Activated CD4-positive, alpha-beta T cell treated with anti-CD3 and anti-CD28 coated beads for 24 hours (primary cell): ENCODE measurements at regions not wholly inside any gene's neighbourhood (a gene's known extent, or its start where the extent isn't known, plus 50 kb on each side); places are given as distances from the start of the nearest gene placed in this dataset.
"Not testable (repeated sequence)": the region's sequence is repeated elsewhere in the genome, so short reads cannot be mapped to it uniquely, and the experiment has no call there.

Experiments used
- DNase-seq, 2 donors: peaks; one replicate each; pipeline ENCODE4 v3.0.0-alpha.2; 2020; ENCODE audit warnings: low read depth in 2 of 2

DNA sequence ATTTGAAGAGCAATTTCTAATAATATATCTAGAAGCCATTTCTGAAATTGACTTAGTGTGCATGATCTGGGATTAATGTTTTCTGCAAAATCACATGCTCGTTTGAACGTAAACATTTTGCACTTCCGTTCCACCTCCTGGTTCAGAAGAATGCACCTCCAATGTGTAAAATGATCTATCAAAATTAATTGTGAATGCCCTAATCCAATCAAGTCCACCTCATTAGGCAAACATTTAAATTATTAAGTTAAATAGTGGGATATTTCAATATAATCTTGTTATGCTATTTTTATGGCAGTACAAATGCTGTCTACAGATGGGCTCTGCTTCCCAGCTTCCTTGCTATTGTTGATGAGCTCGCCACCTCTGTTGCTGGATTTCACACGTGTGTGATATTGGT, 542.5 kb downstream of the INSC start:
- no peak for DNase-seq

- no peak for DNase-seq
Measured at GRCh38 chr11:15660496-15660895, 545.8 kb downstream of the INSC start.

- DNase-seq = no peak
Measured at GRCh38 chr11:15662285-15662684, 547.6 kb downstream of the INSC start.

DNA sequence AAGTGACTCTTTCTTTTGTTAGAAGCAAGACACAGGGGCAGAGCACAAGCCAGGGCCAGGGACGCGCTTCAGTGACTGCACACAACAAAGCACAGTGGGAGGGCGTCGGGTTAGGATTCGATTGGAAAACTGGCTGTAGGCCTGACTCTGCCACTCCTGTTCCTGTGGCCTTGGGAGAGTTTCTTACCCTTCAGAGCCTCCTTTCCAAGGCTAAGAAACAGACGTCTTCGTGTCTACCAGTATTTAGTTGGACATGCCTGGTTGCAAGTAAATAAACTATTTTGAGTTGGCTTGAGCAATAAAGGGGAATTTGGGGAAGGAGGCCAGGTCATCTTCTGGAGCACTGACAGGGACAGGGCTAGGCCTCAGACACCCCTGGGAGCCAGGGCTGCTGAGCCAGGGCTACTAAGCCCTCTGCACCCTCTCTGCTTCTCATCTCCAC, 549.1 kb downstream of the INSC start:
- DNase-seq = no peak

GRCh38 chr11:15665368-15665871, 550.7 kb downstream of the INSC start:
- no peak for DNase-seq

GRCh38 chr11:15667127-15667725, 552.5 kb downstream of the INSC start:
- no peak for DNase-seq

- DNase-seq = no peak
Measured at GRCh38 chr11:15668718-15669117, 554.0 kb downstream of the INSC start.

GRCh38 chr11:15670520-15671070, 555.9 kb downstream of the INSC start:
- DNase-seq = no peak

DNA sequence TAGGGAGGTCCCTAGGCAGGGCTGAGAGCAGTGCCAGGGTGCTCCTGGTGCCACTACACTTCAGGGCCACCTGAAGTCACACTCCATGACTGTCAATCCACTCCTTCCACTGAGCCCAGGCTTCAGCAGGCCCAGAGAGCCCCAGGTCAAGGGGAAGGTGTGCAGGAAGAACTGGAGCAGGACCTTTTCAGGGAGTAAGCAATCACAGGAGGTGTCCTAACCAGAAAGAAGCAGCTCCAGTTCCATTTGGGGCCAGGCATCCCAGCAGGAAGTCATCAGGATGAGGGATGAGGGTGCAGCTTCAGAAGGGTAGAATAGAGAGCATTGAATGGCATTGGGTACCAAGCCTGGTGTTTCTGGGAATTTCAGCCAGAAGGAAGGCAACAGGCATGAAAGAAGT, 556.5 kb downstream of the INSC start:
- no peak for DNase-seq

- no peak for DNase-seq
Measured at GRCh38 chr11:15672825-15673224, 558.1 kb downstream of the INSC start.

- DNase-seq = no peak
Measured at GRCh38 chr11:15673408-15673831, 558.7 kb downstream of the INSC start.

- no peak for DNase-seq
Measured at GRCh38 chr11:15674756-15675155, 560.0 kb downstream of the INSC start.

GRCh38 chr11:15675683-15676082, 561.0 kb downstream of the INSC start:
- no peak for DNase-seq

GRCh38 chr11:15677181-15677580, 562.5 kb downstream of the INSC start:
- no peak for DNase-seq

GRCh38 chr11:15683528-15683927, 568.8 kb downstream of the INSC start:
- no peak for DNase-seq

DNA sequence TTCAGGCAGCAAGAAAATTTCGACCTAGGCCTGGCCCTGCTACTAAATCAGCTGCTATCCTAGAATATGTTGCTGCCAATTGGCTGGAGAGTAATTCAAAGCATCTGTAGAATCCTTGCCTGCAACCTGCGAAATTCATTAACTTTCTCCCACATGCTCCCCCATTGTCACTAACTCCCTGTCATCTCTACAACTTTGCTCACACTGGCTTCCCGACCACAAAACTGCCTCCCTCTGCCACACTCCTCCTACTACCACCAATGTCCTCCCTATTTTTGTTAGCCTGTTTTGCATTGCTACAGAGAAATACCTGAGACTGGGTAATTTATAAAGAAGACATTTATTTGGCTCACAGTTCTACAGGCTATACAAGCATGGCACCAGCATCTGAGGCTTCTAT, 570.6 kb downstream of the INSC start:
- DNase-seq = no peak

GRCh38 chr11:15686259-15686658, 571.5 kb downstream of the INSC start:
- not testable (repeated sequence) for DNase-seq

DNA sequence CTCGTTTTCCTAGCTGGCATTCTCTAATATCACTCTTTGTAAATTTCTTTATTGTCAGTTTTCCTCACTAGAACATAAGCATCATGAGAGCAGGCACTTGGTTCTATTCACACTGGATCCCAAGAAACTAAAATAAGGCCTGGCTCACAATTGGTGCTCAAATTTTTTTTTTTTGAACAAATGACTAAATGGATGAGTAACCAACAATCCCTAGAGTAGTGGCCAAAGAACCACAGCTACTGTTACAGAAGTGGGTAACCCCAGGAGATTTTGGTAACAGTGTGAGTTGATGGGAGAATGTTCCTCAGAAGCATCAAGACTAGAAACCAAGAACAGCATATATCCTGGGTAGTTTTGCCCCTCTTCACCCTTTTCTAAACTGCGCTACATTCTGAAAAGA, 572.6 kb downstream of the INSC start:
- no peak for DNase-seq

DNA sequence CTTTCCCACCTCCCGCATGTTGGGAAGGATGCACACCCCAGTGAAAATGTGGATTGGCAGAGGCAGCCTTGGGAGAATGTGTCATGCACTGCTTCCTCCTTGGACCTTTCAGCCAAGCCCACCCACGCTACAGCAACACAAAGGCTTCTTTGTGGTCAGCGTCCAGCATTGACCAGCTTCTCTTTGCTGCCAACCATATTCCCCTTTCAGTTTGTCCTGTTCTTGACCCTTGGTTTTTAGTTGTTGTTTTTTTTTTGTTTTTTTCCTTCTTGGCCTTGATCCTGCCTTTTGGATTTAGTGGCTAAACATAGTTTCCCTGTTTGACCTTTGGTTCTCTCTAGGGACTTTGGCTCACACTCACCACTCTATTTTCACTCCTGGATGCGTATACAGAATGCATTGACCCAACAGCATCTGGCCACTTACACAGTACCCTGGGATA, 573.6 kb downstream of the INSC start:
- DNase-seq = no peak

DNA sequence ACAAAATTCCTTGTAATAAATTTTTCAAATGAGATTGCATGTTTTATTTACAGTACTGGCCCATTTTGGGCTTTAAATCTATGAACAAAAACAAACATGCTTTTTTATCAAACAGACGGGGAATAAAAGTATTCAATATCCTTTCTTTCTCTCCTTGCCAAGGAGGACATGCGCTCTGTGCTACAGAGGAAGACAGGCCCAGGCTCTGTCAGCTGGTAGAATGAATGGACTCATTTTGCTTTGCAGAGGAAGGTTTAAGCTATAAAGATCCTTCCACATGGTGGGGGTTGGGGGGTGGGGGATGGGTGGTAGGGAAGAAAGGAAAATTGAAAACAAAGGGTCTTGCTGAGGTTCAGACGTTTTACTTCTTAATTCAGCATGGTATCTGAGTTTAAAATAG, 575.6 kb downstream of the INSC start:
- DNase-seq = no peak

DNA sequence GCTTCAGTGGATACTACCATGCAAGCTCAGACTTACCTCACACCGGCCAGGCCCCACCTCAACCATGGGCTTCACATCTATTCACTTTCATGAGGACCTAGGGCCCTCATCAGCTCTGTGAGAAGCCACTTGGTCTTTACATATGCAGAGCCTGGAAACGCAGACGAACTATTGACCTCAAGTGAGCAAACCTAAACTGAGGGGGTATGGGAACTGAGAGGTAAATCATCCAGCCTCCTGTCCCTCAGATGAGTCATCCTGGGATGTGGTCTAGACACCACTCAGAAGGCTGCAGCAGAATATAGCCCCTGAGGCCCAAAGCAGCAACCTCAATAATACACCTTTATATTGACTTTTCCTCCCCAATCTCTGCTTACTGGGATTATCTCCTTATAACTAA, 578.0 kb downstream of the INSC start:
- no peak for DNase-seq

DNA sequence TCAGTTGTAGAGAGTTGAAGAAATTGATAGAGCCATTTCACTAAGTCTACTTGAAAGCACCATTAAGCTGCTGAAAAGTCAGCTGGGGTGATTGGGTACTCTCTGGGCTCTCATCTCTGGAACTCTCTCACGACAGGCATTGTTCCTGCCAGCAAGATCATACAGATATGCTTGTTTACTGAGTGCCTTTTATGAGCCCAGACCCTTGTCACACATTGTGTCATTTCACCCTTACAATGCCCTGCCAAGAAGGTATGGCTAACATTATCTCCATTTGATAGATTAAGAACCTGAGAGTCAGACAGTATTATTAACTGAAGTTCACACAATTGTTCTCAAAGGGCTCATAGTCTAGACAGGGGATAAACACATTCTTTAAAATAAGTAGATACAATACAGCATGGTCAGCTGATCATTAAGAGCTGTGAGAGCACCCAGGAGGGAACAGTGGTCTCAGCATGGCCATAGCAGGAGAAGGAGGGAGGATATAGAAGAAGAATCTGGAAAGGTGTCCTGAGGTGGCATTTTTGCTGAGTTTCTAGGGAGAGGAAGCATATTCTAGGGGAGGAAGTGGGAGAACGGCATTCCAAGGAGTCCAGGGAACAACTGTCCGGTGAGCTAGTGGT, 580.5 kb downstream of the INSC start:
- DNase-seq = no peak

DNA sequence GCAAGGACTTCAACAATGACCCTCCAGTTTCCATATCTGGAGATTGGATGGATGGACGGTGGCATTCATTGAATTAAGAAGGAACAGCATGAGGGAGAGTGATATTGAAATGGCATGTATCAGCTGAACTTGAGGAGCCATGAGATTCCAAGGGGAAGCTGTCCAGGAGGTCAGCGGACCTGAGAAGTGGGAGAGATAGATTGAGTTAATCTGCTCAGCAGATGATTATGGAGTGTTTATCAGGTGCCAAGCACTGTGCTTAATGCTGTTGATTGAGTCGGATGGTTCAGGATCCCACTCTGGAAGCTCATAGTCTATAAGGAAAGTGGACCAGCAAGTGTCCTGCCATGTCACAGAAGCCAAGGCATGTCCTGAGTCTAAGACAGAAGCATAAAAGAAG, 581.3 kb downstream of the INSC start:
- no peak for DNase-seq
